ENCODE measurements at regions not wholly inside any gene's neighbourhood (a gene's known extent, or its start where the extent isn't known, plus 50 kb on each side); places are given as distances from the start of the nearest gene placed in this dataset.

DNA sequence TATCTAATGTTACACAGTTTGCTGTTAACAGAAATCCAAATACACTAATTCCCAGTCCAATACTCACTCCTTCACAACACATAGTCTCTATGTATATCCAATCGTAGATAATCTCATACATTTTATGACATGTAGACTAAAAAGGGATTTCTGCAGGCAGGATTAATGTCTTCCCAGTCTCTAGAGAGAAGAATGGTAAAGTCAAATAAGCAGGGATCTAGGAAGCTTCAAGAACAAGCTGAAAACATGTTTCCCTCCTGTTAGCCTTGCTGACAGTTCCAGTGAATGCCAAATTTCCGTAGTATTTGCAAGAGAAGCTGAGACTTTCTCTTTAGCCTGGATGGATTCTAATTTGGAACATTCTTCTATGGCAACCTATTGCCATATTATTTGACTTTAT, 500.1 kb downstream of the IGSF11 start:
- no peak for TF ChIP-seq POLR2A (IDR thresholded peaks at IDR 0.05)
- TF ChIP-seq, protein P1, sequence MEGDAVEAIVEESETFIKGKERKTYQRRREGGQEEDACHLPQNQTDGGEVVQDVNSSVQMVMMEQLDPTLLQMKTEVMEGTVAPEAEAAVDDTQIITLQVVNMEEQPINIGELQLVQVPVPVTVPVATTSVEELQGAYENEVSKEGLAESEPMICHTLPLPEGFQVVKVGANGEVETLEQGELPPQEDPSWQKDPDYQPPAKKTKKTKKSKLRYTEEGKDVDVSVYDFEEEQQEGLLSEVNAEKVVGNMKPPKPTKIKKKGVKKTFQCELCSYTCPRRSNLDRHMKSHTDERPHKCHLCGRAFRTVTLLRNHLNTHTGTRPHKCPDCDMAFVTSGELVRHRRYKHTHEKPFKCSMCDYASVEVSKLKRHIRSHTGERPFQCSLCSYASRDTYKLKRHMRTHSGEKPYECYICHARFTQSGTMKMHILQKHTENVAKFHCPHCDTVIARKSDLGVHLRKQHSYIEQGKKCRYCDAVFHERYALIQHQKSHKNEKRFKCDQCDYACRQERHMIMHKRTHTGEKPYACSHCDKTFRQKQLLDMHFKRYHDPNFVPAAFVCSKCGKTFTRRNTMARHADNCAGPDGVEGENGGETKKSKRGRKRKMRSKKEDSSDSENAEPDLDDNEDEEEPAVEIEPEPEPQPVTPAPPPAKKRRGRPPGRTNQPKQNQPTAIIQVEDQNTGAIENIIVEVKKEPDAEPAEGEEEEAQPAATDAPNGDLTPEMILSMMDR (IDR thresholded peaks at IDR 0.05 in 8 of 11, conservative IDR thresholded peaks at IDR 0.05 in 3 of 11): no peak

Measured in spleen (tissue), 7 donors.